K562 (cell line): ENCODE measurements at regions not wholly inside any gene's neighbourhood (a gene's known extent, or its start where the extent isn't known, plus 50 kb on each side); places are given as distances from the start of the nearest gene placed in this dataset.

Experiments used
- ATAC-seq: fragments of 200-7000 bp; cut with Tn5 transposase; 3 replicates; pipeline ENCODE4 v1.9.1; 2020; ENCODE audit warnings: moderate library complexity
- BruUV-seq: library from RNA; stranded (reverse); fragments of 400-500 nt; replicated peaks from 2 replicates; lab custom pipeline; 2021; lab: Mats Ljungman, UMichigan
- CTCF ChIA-PET: fragments of 300-600 bp; formaldehyde crosslinking; extraction: SDS; loops from one replicate; lab custom pipeline; 2021; ENCODE audit warnings: low intra/inter-chr PET ratio; lab: Yijun Ruan, JAX
- POLR2A ChIA-PET: fragments of 300-600, 350-650 bp; sonication (Branson Sonifier 250); formaldehyde crosslinking; extraction: SDS; loops from one replicate; lab custom pipeline; 2021; ENCODE audit warnings: antibody characterized with exemption, inconsistent platforms; lab: Yijun Ruan, JAX
- DNase-seq, 4 experiments: peaks; one replicate each; pipeline versions ENCODE4 v3.0.0 to v3.0.0-alpha.2; 2011 to 2018; ENCODE audit warnings: low spot score in 3 of 4, mixed read lengths in 3 of 4; ENCODE audit errors: extremely low read depth in 1 of 4
- FAIRE-seq: peaks from 2 replicates; lab custom pipeline; 2011; peaks lifted over from hg19 to GRCh38; lab: Jason Lieb, UNC
- H2AFZ ChIP-seq: 2 replicates; pipeline ENCODE4 v1.6.0; 2011; ENCODE audit warnings: low read depth, low read length, control low read depth, inconsistent platforms
- H3K27ac ChIP-seq: fragments of 200-600 bp; 3 replicates; pipeline ENCODE4 v1.8.0; 2011; ENCODE audit warnings: low read depth, mild to moderate bottlenecking, control low read depth, inconsistent platforms, low read length, moderate library complexity, mixed read lengths; ENCODE audit errors: extremely low read depth
- H3K27me3 ChIP-seq, 2 experiments: fragments of 300-600 bp in 1 of 2; 2 replicates in 1 of 2; 3 replicates in 1 of 2; pipeline versions ENCODE4 v1.6.0 to v1.8.0; 2011; ENCODE audit warnings: inconsistent platforms in 2 of 2, low read length in 2 of 2, mild to moderate bottlenecking in 1 of 2, mixed read lengths in 1 of 2, moderate library complexity in 1 of 2; ENCODE audit not compliant: control insufficient read depth in 2 of 2, insufficient read depth in 2 of 2
- H3K36me3 ChIP-seq: fragments of 300-600 bp; 3 replicates; pipeline ENCODE4 v1.8.0; 2011; ENCODE audit warnings: mild to moderate bottlenecking, low read length, inconsistent platforms; ENCODE audit not compliant: control insufficient read depth, insufficient read depth
- H3K4me1 ChIP-seq, 2 experiments: fragments of 200-600 bp in 1 of 2; replicated peaks in 1 of 2; 2 replicates in 1 of 2; 3 replicates in 1 of 2; pipeline versions ENCODE4 v1.5.1 to v1.8.0; 2011; ENCODE audit warnings: inconsistent platforms in 2 of 2, low read length in 2 of 2, mild to moderate bottlenecking in 1 of 2, mixed read lengths in 1 of 2, moderate library complexity in 1 of 2; ENCODE audit not compliant: control insufficient read depth in 2 of 2, insufficient read depth in 2 of 2
- H3K4me2 ChIP-seq: 2 replicates; pipeline ENCODE4 v1.6.1; 2011; ENCODE audit warnings: low read length, control low read depth, inconsistent platforms, mixed read lengths; ENCODE audit not compliant: insufficient read depth
- H3K4me3 ChIP-seq: fragments of 200-600 bp; sonication (generic), shearing (Covaris generic); 2 replicates; pipeline ENCODE4 v1.5.1; 2016; ENCODE audit warnings: control low read depth, inconsistent platforms
- H3K79me2 ChIP-seq: fragments of 200-600 bp; 3 replicates; pipeline ENCODE4 v1.8.0; 2011; ENCODE audit warnings: low read length, inconsistent platforms; ENCODE audit not compliant: control insufficient read depth, insufficient read depth
- H3K9ac ChIP-seq, 2 experiments: 2 replicates each; pipeline versions ENCODE4 v1.6.0 to v1.6.1; 2011; ENCODE audit warnings: low read depth in 2 of 2, low read length in 2 of 2, control low read depth in 1 of 2, inconsistent platforms in 1 of 2, mild to moderate bottlenecking in 1 of 2, mixed read lengths in 1 of 2; ENCODE audit not compliant: insufficient read depth in 1 of 2
- H3K9me1 ChIP-seq: one replicate; pipeline ENCODE4 v1.6.0; 2011; ENCODE audit warnings: inconsistent platforms, mild to moderate bottlenecking, low read length, moderate library complexity; ENCODE audit not compliant: control insufficient read depth, insufficient read depth
- H3K9me3 ChIP-seq: replicated peaks from 2 replicates; pipeline ENCODE4 v1.5.1; 2011; ENCODE audit warnings: low read depth, low read length, inconsistent platforms; ENCODE audit not compliant: control insufficient read depth, insufficient read depth
- H4K20me1 ChIP-seq: replicated peaks from 2 replicates; pipeline ENCODE4 v1.6.1; 2011; ENCODE audit warnings: low read length, inconsistent platforms, mixed read lengths; ENCODE audit not compliant: control insufficient read depth, insufficient read depth
- CBFA2T2 ChIP-seq: fragments of 450-650 bp; conservative IDR thresholded peaks from 2 replicates; pipeline ENCODE4 v1.6.1; 2017; ENCODE audit warnings: mild to moderate bottlenecking
- CEBPB ChIP-seq: fragments of 450-650 bp; IDR thresholded peaks from 2 replicates; pipeline ENCODE4 v1.6.1; 2016; ENCODE audit warnings: missing genetic modification characterization, missing compliant biosample characterization
- CREB5 ChIP-seq: fragments of 250-450 bp; sonication (Bioruptor Pico); IDR thresholded peaks from 2 replicates; pipeline ENCODE4 v1.5.0; 2020; ENCODE audit warnings: mild to moderate bottlenecking
- ETV6 ChIP-seq, 3 experiments: fragments of 150-350 bp in 1 of 3; sonication (generic) in 1 of 3; formaldehyde crosslinking in 1 of 3; IDR thresholded peaks; 2 replicates each; pipeline versions ENCODE4 v1.6.1 to v1.8.0; 2014 to 2022; ENCODE audit warnings: borderline replicate concordance in 2 of 3, low read depth in 2 of 3, antibody characterized with exemption in 1 of 3, low read length in 1 of 3, mild to moderate bottlenecking in 1 of 3, missing genetic modification reagents in 1 of 3
- GTF2F1 ChIP-seq: IDR thresholded peaks from 2 replicates; pipeline ENCODE4 v1.6.1; 2011; ENCODE audit warnings: low read depth, low read length, improper control_type of control experiment
- NCOA6 ChIP-seq: fragments of 450-650 bp; IDR thresholded peaks from 2 replicates; pipeline ENCODE4 v1.6.1; 2017; ENCODE audit warnings: mild to moderate bottlenecking
- PHTF2 ChIP-seq: fragments of 250-450 bp; sonication (Bioruptor Pico); IDR thresholded peaks from 2 replicates; pipeline ENCODE4 v1.5.0; 2021; ENCODE audit warnings: mild to moderate bottlenecking
- PYGO2 ChIP-seq: fragments of 450-650 bp; IDR thresholded peaks from 2 replicates; pipeline ENCODE4 v1.6.1; 2016; ENCODE audit warnings: mild to moderate bottlenecking, missing genetic modification characterization, moderate library complexity, missing compliant biosample characterization
- SAFB ChIP-seq: fragments of 200-400 bp; formaldehyde crosslinking; IDR thresholded peaks from 2 replicates; pipeline ENCODE4 v1.6.1; 2017; ENCODE audit warnings: low read depth, low read length, borderline replicate concordance
- SLC30A9 ChIP-seq: fragments of 250-450 bp; sonication (Bioruptor Pico); IDR thresholded peaks from 2 replicates; pipeline ENCODE4 v1.8.0; 2022; ENCODE audit warnings: mild to moderate bottlenecking, moderate library complexity
- SMARCE1 ChIP-seq: fragments of 450-650 bp; IDR thresholded peaks from 2 replicates; pipeline ENCODE4 v1.7.1; 2016; ENCODE audit warnings: mild to moderate bottlenecking
- WGBS: fragments of 100-300 bp; shearing (Covaris generic); methylation state at CpG from one replicate; pipeline ENCODE4 v1.1.6; 2016; ENCODE audit warnings: low coverage, mixed read lengths; ENCODE audit not compliant: insufficient coverage; ENCODE audit errors: missing lambda C conversion rate; 5-methylcytosine and 5-hydroxymethylcytosine counted together
- in situ Hi-C: fragments of 300-500 bp; cut with MboI; formaldehyde crosslinking; loops from 4 replicates; pipeline ENCODE4 v1.15.0; 2018; ENCODE audit warnings: inconsistent platforms, mixed read lengths
- intact Hi-C: fragments of 100-400 bp; cut with micrococcal nuclease; formaldehyde crosslinking; loops from 2 replicates; pipeline ENCODE4 v1.14.2; 2022
- TF ChIP-seq, protein P1 (sequence below): IDR thresholded peaks from 3 replicates; pipeline ENCODE4 v1.6.1; 2011; ENCODE audit warnings: borderline replicate concordance, mild to moderate bottlenecking; ENCODE audit not compliant: insufficient read length, insufficient read depth
- TF ChIP-seq, protein P2 (sequence below): sonication (generic); formaldehyde crosslinking; IDR thresholded peaks from 2 replicates; pipeline ENCODE4 v1.8.0; 2022; ENCODE audit warnings: mild to moderate bottlenecking, missing genetic modification reagents

GRCh38 chr14:37969511-37969979 is 238.2 kb upstream of the SSTR1 start:
- Histone ChIP-seq H3K4me1 (no peaks in the 10 kb centered on the region), H3K9ac (no peak overlapping the region), H3K27me3 (no peaks in the 10 kb centered on the region), H3K9me1 (no peaks in the 10 kb centered on the region), H3K36me3 (no peaks in the 10 kb centered on the region), H3K4me2 (no peak overlapping the region), H3K79me2 (no peaks in the 10 kb centered on the region), H4K20me1 (no peaks in the 10 kb centered on the region), H3K9me3 (no peaks in the 10 kb centered on the region), H3K4me3 (no peak overlapping the region), H3K27ac (no peak overlapping the region), H2AFZ (no peak overlapping the region)
- DNase-seq (no peak), FAIRE-seq (no peak), ATAC-seq (no peak)
- ChIA-PET POLR2A (no interaction called here), CTCF (no interaction called here)
- intact Hi-C loops (no loop called here), in situ Hi-C loops (no loop called here)
- TF ChIP-seq SLC30A9 (CRISPR knock-in tag) (no peak), CBFA2T2 (no peak)
- BruUV-seq, result no TSS peak
- WGBS, result no CpG with 5 or more reads among the region's 2 CpGs

- BruUV-seq, result no TSS peak
- POLR2A ChIA-PET, result no interaction called here
- Histone ChIP-seq H2AFZ (no peak overlapping the region), H3K4me3 (no peak overlapping the region), H3K9ac (no peak overlapping the region), H3K27me3 (no peaks in the 10 kb centered on the region), H3K36me3 (no peaks in the 10 kb centered on the region), H4K20me1 (no peaks in the 10 kb centered on the region), H3K4me2 (no peak overlapping the region), H3K9me3 (no peaks in the 10 kb centered on the region), H3K4me1 (no peaks in the 10 kb centered on the region), H3K79me2 (no peaks in the 10 kb centered on the region), H3K27ac (no peak overlapping the region), H3K9me1 (no peaks in the 10 kb centered on the region)
- no peak for DNase-seq
- intact Hi-C loops, result no loop called here
- CTCF ChIA-PET, result no interaction called here
- in situ Hi-C loops, result no loop called here
- no peak for ATAC-seq
- 0% methylated on average over 4 of the region's 4 CpGs for WGBS
- no peak for FAIRE-seq
- TF ChIP-seq PYGO2 (no peak), GTF2F1 (no peak), NCOA6 (no peak), CEBPB (tag) (no peak), CREB5 (CRISPR knock-in tag) (no peak), SMARCE1 (no peak), ETV6 (IDR thresholded peaks at IDR 0.05; ENCODE audit: borderline replicate concordance in 1 of 2, low read depth in 2 of 2, low read length in 1 of 2) (no peak), ETV6 (CRISPR knock-in tag; IDR thresholded peaks at IDR 0.05; ENCODE audit: borderline replicate concordance) (no peak), PHTF2 (CRISPR knock-in tag) (no peak), SAFB (no peak)
- TF ChIP-seq, protein P1, sequence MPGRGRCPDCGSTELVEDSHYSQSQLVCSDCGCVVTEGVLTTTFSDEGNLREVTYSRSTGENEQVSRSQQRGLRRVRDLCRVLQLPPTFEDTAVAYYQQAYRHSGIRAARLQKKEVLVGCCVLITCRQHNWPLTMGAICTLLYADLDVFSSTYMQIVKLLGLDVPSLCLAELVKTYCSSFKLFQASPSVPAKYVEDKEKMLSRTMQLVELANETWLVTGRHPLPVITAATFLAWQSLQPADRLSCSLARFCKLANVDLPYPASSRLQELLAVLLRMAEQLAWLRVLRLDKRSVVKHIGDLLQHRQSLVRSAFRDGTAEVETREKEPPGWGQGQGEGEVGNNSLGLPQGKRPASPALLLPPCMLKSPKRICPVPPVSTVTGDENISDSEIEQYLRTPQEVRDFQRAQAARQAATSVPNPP, result no peak
- TF ChIP-seq, protein P2, sequence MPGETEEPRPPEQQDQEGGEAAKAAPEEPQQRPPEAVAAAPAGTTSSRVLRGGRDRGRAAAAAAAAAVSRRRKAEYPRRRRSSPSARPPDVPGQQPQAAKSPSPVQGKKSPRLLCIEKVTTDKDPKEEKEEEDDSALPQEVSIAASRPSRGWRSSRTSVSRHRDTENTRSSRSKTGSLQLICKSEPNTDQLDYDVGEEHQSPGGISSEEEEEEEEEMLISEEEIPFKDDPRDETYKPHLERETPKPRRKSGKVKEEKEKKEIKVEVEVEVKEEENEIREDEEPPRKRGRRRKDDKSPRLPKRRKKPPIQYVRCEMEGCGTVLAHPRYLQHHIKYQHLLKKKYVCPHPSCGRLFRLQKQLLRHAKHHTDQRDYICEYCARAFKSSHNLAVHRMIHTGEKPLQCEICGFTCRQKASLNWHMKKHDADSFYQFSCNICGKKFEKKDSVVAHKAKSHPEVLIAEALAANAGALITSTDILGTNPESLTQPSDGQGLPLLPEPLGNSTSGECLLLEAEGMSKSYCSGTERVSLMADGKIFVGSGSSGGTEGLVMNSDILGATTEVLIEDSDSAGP (CRISPR knock-in tag), result no peak
Observed at GRCh38 chr14:37970696-37971095, 237.0 kb upstream of the SSTR1 start.
